ENCODE measurements at regions not wholly inside any gene's neighbourhood (a gene's known extent, or its start where the extent isn't known, plus 50 kb on each side); places are given as distances from the start of the nearest gene placed in this dataset.

DNA sequence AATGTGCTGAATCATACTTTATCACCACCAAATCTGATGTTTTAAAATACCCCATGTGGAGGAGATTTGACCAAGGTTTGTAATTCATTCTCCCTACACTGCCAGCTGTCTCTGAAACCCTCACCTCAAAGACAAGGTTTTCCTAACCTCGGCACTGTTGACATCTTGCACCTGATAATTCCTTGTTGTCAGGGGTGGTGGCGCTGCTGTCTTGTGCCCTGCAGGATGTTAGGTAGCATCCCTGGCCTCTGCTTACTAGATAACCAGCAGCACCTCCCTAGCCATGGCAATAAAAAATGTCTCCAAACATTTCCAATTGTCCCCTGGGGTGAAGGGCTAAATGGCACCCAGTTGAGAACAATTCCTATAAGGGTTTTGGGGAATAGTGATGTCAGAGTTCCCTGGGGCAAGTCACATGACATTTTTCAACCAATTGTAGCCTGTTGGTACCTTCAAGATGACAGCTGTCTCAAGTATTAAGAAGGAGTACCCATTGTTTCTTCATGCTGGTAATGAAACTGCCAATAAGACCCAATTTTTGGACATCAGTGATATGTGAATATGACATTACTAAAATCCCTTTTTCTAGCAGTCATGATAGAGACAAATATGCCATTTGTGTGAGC lies 160.6 kb upstream of the PLCXD3 start:
- DNase-seq, result no peak

DNA sequence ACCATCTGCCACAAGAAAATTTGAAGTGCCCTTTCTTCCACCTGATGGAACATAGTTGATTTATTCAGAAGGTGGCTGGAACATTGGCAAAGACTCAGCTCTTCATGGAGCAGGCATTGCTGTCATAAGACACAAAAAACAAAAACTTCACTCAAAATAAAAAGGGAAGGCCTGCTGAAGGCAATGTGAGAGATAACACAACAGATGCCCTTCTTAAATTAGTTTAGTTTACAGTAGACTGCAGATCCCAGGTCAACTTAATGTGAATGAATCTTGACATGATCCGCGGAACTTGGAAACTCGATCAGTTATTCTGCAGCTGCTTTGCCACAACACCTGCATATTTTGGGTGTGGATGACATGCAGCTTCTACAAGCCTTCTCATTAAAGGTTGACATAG lies 159.8 kb upstream of the PLCXD3 start:
- no peak for DNase-seq

DNA sequence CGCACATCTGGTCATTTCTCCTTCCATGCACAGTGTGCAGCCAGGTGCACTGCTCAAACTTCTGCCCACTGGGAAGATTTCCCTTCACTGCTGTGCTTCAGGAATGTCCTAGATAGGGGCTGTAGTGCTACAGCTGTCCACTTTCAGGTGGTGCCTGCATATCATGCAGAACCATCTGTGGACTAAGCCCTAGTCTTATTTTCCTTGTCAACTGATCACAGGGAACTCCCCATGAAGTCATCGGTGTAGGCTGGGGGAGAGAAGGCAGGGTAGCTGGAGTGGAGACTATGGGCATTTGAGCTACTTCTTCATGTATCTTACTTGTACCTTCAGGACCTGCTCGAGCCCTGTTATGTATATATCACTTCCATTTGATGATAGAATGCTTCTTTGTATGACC lies 150.9 kb upstream of the PLCXD3 start:
- no peak for DNase-seq

DNA sequence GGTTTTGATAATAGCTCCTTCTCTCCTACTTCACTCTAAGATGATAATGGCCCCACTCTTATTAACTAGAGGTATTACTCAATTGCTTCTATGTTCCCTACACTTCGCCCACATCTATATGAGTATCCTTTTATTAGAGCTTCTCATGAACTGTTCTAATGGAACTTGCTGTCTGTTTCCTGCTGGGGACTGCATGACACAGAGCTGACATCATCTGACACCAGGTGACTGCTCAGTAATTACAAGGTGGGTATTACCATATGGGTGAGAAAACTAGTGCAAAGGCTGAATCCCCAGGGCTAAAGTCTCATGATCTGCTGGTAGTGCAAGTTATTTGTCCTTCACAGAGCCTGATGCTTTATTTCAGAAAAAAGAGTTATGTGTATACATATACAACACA lies 146.2 kb upstream of the PLCXD3 start:
- DNase-seq, result no peak

DNA sequence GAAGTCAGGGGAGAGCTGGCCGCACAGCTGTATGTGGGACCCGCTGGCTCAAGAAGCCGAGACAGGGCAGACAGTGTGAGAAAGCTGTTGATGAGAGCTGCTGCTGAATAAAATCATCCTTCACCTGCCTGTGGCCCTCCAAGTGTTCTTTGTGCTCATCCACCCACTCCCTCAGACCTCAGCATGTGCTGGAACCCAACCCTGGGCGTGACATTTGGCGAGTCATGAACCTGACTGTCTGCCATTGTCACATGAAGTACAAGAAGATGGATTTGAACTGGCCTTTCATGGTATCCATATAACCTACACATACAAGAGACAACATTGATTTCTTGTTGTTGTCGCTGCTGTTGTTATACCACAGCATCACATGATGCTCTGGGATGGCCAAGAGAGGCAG lies 139.7 kb upstream of the PLCXD3 start:
- DNase-seq, result no peak

DNA sequence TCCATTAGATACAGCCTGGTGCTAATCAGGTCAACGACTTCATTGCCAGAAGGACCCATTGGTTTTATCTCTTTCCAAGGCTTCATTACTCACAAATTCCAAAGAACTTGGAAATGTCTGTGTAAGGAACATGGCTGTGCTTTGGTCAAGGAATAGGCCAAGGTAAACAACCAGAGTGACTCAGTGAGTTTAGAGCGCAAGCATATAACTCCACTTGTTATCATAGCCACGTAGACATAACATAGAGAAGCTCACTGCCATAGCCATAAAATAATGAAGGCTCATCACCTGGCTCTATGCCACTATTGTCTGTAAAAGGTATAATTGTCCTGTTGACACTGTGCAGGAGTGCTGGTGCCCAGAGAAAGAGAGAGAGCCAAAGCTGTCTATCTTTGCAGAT lies 139.3 kb upstream of the PLCXD3 start:
- DNase-seq, result no peak

DNA sequence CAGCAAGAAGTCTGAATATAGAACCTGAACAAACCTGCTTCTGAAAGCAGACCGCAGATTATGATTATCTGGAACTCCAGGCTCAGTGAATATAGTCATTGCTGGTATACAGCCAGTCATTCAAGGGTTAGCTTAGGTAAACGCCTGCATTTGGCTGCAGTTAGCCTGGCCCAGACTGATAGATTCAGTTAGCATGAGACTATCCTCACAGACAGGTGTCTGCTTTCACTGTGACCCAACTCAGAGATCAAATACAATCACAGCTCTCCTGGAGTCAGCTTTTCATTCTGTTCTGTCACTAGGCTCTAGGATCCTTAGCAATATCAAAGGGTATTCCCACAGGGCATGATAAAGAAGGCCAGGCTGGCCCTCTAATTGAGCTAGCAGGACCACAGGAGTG lies 138.6 kb upstream of the PLCXD3 start:
- no peak for DNase-seq

DNA sequence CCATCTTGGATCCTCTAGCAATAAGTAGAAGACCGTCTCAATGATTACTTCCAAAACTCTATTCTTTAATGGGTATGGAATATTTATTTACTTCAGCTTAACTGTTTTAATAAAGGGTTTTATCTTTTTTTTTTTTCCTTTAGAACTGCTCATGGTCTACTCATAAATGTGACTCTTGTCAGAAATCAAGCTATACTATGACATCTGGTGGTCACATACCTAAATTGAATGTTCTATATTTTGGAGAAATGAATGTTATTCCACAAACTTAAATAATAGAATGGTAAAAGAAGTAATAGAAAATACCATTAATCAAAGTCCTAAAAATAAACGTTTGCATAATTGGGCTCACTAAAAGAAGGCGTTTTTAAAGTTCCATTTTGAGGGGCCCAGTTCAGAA lies 131.2 kb upstream of the PLCXD3 start:
- DNase-seq, result no peak

DNA sequence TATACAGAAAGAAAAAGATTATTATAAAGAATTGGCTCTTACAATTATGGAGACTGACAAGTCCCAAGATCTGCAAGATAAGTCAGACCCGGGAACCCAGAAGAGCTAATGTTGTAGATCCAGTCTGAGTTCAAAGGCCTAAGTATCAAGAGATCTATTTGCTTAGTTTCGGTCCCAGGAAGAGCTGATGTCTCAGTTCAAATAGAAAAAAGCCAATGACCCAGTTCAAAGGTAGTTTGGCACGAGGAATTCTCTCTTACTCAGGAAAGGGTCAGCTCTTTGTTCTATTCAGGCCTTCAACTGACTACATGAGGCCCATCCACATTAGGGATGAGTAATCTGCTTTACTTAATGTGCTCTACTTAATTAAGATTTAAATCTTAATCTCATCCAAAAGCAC lies 128.3 kb upstream of the PLCXD3 start:
- DNase-seq, result no peak

DNA sequence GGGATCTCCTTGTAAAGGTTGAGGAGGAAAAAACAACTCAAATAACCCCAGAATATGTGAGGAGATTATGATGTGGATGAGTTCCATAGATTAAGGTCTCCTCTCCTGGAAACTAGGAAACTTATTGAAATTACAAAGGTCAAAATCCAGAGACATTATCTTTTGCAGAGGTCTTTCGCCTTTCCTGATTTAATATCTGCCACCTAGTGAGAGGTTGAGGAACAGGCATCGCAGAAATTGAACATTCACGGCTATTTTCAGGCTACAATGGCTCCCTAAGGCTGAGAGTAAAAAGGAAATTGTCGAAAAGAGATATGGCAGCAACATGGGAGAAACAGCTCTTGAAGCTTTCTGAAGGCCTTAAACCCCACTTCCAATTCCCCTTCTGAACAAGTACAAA lies 127.5 kb upstream of the PLCXD3 start:
- no peak for DNase-seq

DNA sequence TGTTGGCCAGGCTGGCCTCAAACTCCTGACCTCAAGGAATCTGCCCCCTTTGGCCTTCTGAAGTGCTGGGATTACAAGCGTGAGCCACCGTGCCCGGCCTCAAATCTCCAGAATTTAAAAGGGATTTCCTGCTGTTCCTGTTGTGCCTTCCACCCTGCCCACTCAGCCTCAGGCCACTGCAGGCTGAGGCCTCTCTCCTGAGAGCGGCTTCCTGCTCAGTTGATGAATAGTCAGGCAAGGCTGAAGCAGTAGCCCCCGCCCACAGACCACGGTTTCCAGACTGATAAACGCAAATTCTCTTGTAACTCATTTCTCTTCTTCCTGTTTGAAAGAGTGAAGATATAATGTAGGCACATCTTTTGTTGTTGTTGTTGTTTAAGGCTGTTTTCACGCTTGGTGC lies 127.0 kb upstream of the PLCXD3 start:
- no peak for DNase-seq

DNA sequence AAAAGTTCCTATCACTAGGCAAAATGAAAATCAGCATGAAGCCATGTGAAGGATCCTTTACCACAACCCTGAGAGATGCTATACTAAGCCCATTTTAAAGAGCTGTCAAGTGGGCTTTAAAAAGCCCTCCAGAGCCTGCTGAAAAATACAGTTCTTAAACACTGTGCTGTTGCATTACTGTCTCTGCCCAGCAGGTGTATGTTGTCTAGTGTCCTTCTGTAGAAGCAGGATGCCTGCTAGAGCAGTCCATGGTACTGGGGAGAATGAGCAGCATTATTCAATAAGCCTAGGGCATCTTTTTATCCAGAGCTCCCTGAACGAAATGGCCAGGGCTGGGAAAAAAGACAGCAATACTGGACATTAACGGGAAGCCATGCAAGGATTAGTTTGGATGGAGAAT lies 126.2 kb upstream of the PLCXD3 start:
- no peak for DNase-seq

DNA sequence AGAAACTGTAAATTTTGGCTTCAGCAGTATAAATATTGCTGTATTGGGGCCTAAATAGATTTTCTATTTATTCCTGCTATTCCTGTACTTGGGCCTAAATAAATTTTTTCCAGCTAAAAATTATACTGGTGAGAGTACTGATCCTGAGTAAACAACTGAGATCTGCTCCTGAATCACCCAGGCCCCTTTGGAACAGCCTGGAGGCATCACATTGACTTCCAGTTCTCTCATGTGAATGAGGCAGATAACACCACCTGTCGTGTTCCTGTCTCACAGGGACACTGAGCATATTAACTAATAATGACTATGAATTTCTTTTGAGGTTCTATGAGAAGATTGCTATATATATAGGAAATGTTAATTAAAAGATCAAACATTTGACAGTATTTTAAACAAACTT lies 119.5 kb upstream of the PLCXD3 start:
- no peak for DNase-seq

DNA sequence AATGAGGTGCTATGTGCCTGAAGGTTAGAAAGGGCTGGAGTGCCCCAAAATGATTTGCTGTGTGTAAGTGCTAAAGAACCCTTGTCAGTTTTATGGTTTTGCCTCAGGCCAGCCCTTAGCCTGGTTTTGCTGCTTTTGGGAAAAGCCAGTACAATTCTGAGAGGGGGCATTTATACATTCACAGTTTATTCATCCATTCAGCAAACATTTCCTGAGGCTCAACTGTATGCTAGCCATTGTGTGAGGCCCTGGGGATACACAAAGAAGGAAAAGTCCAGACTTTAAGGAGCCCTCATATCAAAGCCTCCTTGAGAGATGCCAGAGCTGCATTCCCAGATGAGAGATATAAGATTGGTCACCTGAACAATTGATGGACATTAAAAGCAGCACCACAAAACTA lies 115.2 kb upstream of the PLCXD3 start:
- DNase-seq, result no peak

DNA sequence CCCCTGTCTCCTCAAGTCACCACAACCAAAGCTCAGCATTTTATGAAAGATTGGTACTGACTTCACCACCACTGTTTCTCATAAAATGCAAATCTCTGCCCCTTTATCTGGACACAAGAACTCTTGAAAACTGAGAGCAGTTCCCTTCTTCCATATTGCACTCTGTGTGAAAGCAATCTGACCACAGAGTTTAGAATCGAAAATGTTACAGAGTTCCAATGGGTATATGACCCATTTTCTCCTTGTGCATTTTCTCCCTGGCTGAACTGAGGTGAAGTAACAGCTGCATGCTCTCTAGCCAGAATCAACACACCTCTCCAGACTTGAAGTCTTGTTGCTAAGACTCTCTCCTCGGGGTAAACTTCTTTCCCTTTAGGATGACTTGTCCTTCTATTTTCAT lies 111.0 kb upstream of the PLCXD3 start:
- no peak for DNase-seq

DNA sequence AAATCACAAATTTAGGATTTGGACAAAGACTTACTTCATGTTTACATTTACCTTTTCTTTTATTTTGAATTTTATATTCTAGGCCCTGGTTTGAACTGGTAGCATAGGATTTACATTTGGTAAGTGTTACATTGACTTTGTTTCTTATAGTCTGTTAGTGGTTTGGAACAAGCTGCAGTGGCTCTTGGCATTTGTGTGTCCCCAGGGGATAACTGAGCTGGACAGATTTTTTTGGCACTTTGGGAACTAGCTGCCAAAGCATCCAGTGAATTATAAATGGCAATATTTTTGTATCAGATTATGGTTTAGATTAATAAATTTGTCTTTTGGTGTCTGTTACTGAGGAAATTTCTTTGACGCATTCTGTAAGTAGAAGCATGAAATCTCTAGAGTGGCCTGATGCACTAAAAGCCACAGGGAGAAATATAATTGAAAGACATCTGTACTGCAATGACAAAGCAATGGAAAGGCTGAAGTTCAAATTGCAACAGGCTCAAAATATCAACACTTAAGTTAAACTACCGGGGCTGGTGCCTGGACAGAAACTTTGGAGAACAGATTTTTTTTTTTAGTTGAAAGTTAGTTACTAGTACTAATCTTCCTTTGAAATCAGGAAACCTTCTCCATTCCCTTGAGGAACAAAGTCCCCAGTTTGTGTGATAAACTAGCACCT lies 107.6 kb upstream of the PLCXD3 start:
- DNase-seq, result no peak

DNA sequence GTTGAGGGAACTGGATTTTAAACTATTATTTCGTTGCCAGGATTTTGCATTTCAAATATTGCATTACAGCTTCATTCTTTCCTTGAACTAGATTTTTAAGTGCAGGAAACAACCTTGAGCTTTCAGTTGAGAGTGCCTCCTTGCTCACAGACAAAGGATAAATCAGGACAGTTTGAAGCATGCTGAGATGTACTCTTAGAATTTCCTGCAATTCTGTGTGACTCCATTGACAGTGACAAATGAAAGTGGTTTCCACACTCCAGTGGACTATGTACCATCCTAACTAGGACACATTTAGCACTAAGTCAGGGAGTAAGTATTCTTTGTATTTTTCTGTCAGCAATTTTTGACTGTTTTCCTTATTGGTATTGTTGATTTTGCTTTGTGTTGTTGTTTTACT lies 100.0 kb upstream of the PLCXD3 start:
- DNase-seq, result no peak

DNA sequence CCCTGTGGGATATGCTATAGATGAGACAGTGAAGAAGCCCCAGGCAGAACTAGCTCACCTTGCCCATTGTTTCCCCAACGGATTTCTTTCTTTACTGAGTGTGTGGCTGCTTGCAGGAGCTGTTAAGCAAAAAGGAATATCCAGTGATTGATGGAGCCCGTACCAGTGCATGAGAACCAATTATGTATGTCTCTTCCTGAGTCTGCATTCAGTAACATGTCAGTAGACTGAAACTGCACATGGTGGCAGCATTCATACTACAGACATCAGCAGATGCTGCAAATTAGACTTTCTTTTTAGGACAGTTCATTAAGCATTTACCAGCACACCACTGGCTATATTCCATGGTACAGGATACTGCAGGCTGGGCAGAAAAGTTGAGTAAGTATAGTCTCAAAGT lies 90.3 kb upstream of the PLCXD3 start:
- no peak for DNase-seq

DNA sequence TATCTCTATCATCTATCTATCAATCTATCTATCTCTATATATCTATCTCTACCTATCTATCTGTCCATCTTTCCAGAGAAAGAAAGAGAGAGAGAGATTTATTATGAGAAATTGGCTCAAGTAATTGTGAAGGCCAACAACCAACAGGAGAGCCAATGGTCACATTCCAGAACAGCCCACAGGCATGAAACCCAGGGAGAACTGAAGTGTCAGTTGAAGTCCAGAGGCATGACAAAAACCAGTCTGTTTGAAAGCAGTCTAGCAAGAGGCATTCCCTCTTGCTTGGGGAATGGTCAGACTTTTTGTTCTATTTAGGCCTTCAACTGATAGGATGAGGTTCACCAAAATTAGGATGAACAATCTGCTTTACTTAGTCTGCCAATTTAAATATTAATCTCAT lies 87.6 kb upstream of the PLCXD3 start:
- no peak for DNase-seq

DNA sequence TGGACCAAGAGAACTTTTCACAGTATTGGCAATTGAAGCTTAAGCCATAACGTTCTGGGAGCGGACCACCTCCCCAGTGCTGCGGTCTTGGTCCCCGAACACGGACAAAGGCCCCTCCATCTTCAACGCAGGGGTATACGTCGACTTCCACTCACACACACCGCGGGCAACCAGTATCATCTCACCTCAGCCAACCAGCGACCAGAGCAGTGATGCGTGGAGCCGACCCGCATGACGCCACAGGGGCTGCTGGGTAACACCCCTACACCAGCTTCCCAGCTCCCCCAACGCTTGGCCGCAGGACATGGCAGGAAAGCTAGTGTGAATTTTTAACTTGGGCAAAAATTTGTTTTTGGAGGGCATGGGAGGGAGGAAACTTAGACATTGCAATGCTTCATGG lies 77.3 kb upstream of the PLCXD3 start:
- no peak for DNase-seq

DNA sequence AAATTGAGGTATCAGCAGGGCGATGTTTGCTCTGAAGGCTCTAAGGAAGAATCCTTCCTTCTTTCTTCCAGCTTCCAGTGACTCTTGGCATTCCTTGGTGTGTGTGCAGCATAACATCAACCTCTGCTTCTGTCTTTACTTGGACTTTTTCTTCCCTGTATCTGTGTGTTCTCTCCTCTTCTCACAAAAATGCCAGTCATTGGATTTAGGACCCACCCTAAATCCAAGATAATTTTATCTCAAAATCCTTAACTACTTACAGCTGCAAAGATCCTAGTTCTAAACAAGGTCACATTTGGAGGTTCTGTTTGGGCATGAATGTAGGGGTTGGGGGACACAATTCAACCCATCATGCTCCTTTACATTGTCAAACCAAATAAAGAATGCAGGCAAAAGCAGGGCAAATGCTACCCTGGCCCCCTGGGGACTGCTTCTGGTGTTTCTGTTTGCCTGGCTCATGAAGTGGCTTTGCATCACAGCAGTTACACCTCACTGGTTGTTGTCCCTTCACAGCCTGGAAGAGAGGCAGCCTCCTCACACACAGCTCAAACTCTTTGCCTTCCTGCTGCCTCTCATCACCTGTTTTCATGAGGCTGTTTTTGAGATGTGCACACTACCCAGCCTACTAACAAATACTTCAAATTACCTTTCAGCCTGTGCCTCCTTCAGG lies 64.8 kb upstream of the PLCXD3 start:
- no peak for DNase-seq

DNA sequence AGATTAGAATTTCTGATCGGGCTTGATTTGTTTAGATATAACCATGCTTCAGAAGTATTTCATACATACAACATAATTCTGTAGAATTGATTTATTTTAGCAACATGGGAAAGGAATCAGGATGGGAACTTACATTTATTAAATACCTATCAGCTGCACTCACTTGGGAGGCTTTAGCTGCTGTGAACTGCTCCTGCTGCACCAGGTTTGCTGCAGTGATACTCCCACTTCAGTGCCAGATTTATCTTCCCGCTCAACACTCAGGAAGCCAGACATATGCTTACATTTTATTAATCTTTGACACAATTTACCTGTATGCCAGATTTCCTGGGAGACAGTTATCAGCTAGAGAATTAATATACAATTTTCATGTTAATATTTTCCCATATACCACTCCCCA lies 64.0 kb upstream of the PLCXD3 start:
- peak in 12 of 56 donors; percentile 1 to 52 (median 26) for DNase-seq
